Body of pancreas (tissue), 4 donors: ENCODE measurements at regions not wholly inside any gene's neighbourhood (a gene's known extent, or its start where the extent isn't known, plus 50 kb on each side); places are given as distances from the start of the nearest gene placed in this dataset.

Experiments used
- POLR2A ChIP-seq, 3 donors: fragments of 450-650 bp; IDR thresholded peaks; one replicate each; pipeline ENCODE4 v1.6.1; 2016; ENCODE audit warnings: antibody characterized with exemption in 3 of 3, mild to moderate bottlenecking in 2 of 3
- TF ChIP-seq, protein P1 (sequence below), 7 experiments: fragments of 450-650 bp in 4 of 7; fragments of 200-600 bp in 3 of 7; sonication (generic) in 3 of 7; IDR thresholded peaks; one replicate each; pipeline ENCODE4 v1.5.1; 2016 to 2019; ENCODE audit warnings: antibody characterized with exemption in 7 of 7

DNA sequence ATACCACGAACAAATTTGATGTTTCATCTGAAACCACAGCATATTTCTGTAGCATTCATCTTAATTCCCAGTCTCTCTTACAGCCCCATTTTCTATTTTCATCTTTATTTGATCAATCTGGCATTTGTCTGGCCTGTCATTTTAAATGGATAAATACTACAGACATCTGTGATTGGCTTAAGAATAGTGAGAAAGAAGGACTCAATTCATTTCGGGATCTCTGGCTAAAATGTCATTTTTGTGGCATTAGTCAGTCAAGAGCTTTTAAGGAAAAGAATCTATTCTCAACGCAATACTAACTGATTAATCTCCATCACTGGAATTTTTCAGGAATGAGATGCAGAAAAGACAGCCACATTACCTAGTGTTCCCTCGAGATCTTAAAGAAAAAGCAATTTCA, 585.9 kb downstream of the IRS1 start:
- TF ChIP-seq, protein P1, sequence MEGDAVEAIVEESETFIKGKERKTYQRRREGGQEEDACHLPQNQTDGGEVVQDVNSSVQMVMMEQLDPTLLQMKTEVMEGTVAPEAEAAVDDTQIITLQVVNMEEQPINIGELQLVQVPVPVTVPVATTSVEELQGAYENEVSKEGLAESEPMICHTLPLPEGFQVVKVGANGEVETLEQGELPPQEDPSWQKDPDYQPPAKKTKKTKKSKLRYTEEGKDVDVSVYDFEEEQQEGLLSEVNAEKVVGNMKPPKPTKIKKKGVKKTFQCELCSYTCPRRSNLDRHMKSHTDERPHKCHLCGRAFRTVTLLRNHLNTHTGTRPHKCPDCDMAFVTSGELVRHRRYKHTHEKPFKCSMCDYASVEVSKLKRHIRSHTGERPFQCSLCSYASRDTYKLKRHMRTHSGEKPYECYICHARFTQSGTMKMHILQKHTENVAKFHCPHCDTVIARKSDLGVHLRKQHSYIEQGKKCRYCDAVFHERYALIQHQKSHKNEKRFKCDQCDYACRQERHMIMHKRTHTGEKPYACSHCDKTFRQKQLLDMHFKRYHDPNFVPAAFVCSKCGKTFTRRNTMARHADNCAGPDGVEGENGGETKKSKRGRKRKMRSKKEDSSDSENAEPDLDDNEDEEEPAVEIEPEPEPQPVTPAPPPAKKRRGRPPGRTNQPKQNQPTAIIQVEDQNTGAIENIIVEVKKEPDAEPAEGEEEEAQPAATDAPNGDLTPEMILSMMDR (IDR thresholded peaks at IDR 0.05): no peak
- no peak for TF ChIP-seq POLR2A (IDR thresholded peaks at IDR 0.05)
